CD4-positive, alpha-beta T cell (primary cell): ENCODE measurements at regions not wholly inside any gene's neighbourhood (a gene's known extent, or its start where the extent isn't known, plus 50 kb on each side); places are given as distances from the start of the nearest gene placed in this dataset.

Experiments used
- ATAC-seq: fragments of 200-7000 bp; cut with Tn5 transposase; one replicate; pipeline ENCODE4 v1.10.0; 2022; ENCODE audit warnings: mild to moderate bottlenecking; ENCODE audit not compliant: poor library complexity
- CTCF ChIA-PET: fragments of 350-600 bp; sonication (Branson Sonifier 250); formaldehyde crosslinking; loops from one replicate; lab custom pipeline; 2021; ENCODE audit warnings: antibody characterized with exemption, inconsistent platforms; lab: Charles Lee
- POLR2A ChIA-PET: fragments of 350-600 bp; sonication (Branson Sonifier 250); formaldehyde crosslinking; loops from one replicate; lab custom pipeline; 2021; ENCODE audit warnings: antibody characterized with exemption, inconsistent platforms; lab: Charles Lee
- DNase-seq, 14 experiments: peaks; one replicate each; pipeline ENCODE4 v3.0.0-alpha.2; 2013 to 2020; ENCODE audit warnings: mixed read lengths in 2 of 14
- H3K27ac ChIP-seq, 2 donors: one replicate each; pipeline versions ENCODE4 v1.5.1 to v1.7.0; 2013; ENCODE audit warnings: low read length in 2 of 2, low read depth in 1 of 2, mild to moderate bottlenecking in 1 of 2
- H3K27me3 ChIP-seq, 2 experiments: 1 replicate in 1 of 2; 2 replicates in 1 of 2; pipeline versions ENCODE4 v1.6.1 to v1.7.0; 2013; ENCODE audit warnings: low read length in 2 of 2, control low read depth in 1 of 2, mild to moderate bottlenecking in 1 of 2, moderate library complexity in 1 of 2; ENCODE audit not compliant: insufficient read depth in 2 of 2, control insufficient read depth in 1 of 2
- H3K36me3 ChIP-seq: one replicate; pipeline ENCODE4 v1.6.1; 2013; ENCODE audit warnings: low read length, control low read depth; ENCODE audit not compliant: insufficient read depth
- H3K4me1 ChIP-seq: one replicate; pipeline ENCODE4 v1.6.1; 2013; ENCODE audit warnings: low read length, control low read depth; ENCODE audit not compliant: insufficient read depth
- H3K4me3 ChIP-seq: one replicate; pipeline ENCODE4 v1.5.1; 2013; ENCODE audit warnings: mild to moderate bottlenecking, low read length, moderate library complexity
- H3K9me3 ChIP-seq, 2 experiments: 1 replicate in 1 of 2; 2 replicates in 1 of 2; pipeline versions ENCODE4 v1.6.1 to v1.7.0; 2013; ENCODE audit warnings: low read length in 2 of 2, mild to moderate bottlenecking in 2 of 2, control low read depth in 1 of 2, moderate library complexity in 1 of 2; ENCODE audit not compliant: control insufficient read depth in 1 of 2, insufficient read depth in 1 of 2
- H3K27ac Mint-ChIP-seq: one replicate; pipeline ENCODE4 v1.8.0; 2020; ENCODE audit warnings: mixed read lengths
- H3K27me3 Mint-ChIP-seq: one replicate; pipeline ENCODE4 v1.8.0; 2021; ENCODE audit warnings: mixed read lengths
- H3K36me3 Mint-ChIP-seq: one replicate; pipeline ENCODE4 v1.8.0; 2021; ENCODE audit warnings: low read depth, mixed read lengths
- H3K4me1 Mint-ChIP-seq: one replicate; pipeline ENCODE4 v1.8.0; 2021; ENCODE audit warnings: low read depth, mixed read lengths
- H3K4me3 Mint-ChIP-seq: one replicate; pipeline ENCODE4 v1.8.0; 2020; ENCODE audit warnings: mild to moderate bottlenecking, mixed read lengths
- H3K9me3 Mint-ChIP-seq: one replicate; pipeline ENCODE4 v1.8.0; 2020; ENCODE audit warnings: mixed read lengths
- intact Hi-C, 2 experiments: fragments of 100-400 bp; cut with DNase I in 1 of 2; cut with micrococcal nuclease in 1 of 2; formaldehyde crosslinking; loops; one replicate each; pipeline versions ENCODE4 v1.15.1 to v1.9.0; 2023 to 2025; cut with DNase I, micrococcal nuclease
- TF ChIP-seq, protein P1 (sequence below): fragments of 200-600 bp; IDR thresholded peaks from one replicate; pipeline ENCODE4 v1.8.0; 2022; ENCODE audit warnings: antibody characterized with exemption, mild to moderate bottlenecking

DNA sequence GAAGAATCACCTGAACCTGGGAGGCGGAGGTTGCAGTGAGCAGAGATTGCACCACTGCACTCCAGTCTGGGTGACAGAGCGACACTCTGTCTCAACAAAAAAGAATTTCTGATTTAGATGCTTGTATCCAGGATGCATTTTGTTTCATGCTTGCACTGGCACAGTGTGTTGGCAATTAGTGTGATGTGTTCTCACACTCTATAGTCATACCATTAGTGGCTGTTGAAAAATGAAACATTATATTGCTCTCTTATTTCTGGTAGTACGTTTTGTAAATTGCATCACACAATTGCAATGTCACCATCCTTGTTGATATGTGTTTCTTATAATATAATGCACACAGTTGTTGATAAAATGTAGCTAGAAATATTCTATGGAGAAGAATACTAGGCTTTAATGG is 51.3 kb upstream of the RMST start:
- Mint-ChIP-seq H3K36me3 (no peaks in the 10 kb centered on the region), H3K4me1 (no peaks in the 10 kb centered on the region), H3K27me3 (peaks cover 6% of the 10 kb centered on the region), H3K9me3 (no peaks in the 10 kb centered on the region), H3K27ac (no peak overlapping the region), H3K4me3 (no peak overlapping the region)
- TF ChIP-seq, protein P1, sequence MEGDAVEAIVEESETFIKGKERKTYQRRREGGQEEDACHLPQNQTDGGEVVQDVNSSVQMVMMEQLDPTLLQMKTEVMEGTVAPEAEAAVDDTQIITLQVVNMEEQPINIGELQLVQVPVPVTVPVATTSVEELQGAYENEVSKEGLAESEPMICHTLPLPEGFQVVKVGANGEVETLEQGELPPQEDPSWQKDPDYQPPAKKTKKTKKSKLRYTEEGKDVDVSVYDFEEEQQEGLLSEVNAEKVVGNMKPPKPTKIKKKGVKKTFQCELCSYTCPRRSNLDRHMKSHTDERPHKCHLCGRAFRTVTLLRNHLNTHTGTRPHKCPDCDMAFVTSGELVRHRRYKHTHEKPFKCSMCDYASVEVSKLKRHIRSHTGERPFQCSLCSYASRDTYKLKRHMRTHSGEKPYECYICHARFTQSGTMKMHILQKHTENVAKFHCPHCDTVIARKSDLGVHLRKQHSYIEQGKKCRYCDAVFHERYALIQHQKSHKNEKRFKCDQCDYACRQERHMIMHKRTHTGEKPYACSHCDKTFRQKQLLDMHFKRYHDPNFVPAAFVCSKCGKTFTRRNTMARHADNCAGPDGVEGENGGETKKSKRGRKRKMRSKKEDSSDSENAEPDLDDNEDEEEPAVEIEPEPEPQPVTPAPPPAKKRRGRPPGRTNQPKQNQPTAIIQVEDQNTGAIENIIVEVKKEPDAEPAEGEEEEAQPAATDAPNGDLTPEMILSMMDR: no peak
- Histone ChIP-seq H3K9me3 (peaks cover 0 to 4% of the 10 kb centered on the region in 2 experiments), H3K4me1 (no peaks in the 10 kb centered on the region), H3K27ac (no peak overlapping the region), H3K27me3 (peaks cover 0 to 3% of the 10 kb centered on the region in 2 experiments), H3K4me3 (no peak overlapping the region), H3K36me3 (no peaks in the 10 kb centered on the region)
- DNase-seq (no peak), ATAC-seq (no peak)
- ChIA-PET POLR2A (no interaction called here), CTCF (no interaction called here)
- intact Hi-C loops: no loop called here
